Right atrium auricular region (tissue), 2 donors: ENCODE measurements at regions not wholly inside any gene's neighbourhood (a gene's known extent, or its start where the extent isn't known, plus 50 kb on each side); places are given as distances from the start of the nearest gene placed in this dataset.

Source experiments
- DNase-seq: peaks from one replicate; pipeline ENCODE4 v3.0.0-alpha.2; 2019; ENCODE audit warnings: low spot score
- H3K27ac ChIP-seq, 2 donors: fragments of 200-600 bp; sonication (generic); 1 replicate in 1 of 2; 2 replicates in 1 of 2; pipeline ENCODE4 v1.5.1; 2016 to 2019
- H3K27me3 ChIP-seq, 2 donors: fragments of 200-600 bp; sonication (generic); one replicate each; pipeline versions ENCODE4 v1.5.1 to v1.6.0; 2017 to 2019
- H3K36me3 ChIP-seq: fragments of 200-600 bp; sonication (generic); one replicate; pipeline ENCODE4 v1.5.1; 2016
- H3K4me1 ChIP-seq, 2 donors: fragments of 200-600 bp; sonication (generic); one replicate each; pipeline versions ENCODE4 v1.5.1 to v1.6.0; 2017 to 2019
- H3K4me3 ChIP-seq, 2 donors: fragments of 200-600 bp; sonication (generic); 1 replicate in 1 of 2; 2 replicates in 1 of 2; pipeline ENCODE4 v1.5.1; 2017 to 2019; ENCODE audit warnings: mild to moderate bottlenecking in 1 of 2, moderate library complexity in 1 of 2
- H3K9me3 ChIP-seq, 2 donors: fragments of 200-600 bp; sonication (generic); one replicate each; pipeline ENCODE4 v1.5.1; 2019
- CTCF ChIP-seq, 2 donors: fragments of 200-600 bp; sonication (generic); IDR thresholded peaks; one replicate each; pipeline ENCODE4 v1.5.1; 2019; ENCODE audit warnings: antibody characterized with exemption in 2 of 2

- Histone ChIP-seq H3K4me3 (no peak overlapping the region), H3K9me3 (peaks cover 0 to 10% of the 10 kb centered on the region in 2 donors), H3K27me3 (no peaks in the 10 kb centered on the region), H3K27ac (no peak overlapping the region), H3K4me1 (no peaks in the 10 kb centered on the region), H3K36me3 (no peaks in the 10 kb centered on the region)
- DNase-seq = no peak
- TF ChIP-seq CTCF (IDR thresholded peaks at IDR 0.05) = no peak
These were observed 65.9 kb downstream of the UCHL1 start for GRCh38 chr4:41322617-41323016.

GRCh38 chr4:41323179-41323578, 66.5 kb downstream of the UCHL1 start:
- no peak for TF ChIP-seq CTCF (IDR thresholded peaks at IDR 0.05)
- DNase-seq = no peak
- Histone ChIP-seq H3K36me3 (no peaks in the 10 kb centered on the region), H3K27ac (no peak overlapping the region), H3K9me3 (peaks cover 0 to 10% of the 10 kb centered on the region in 2 donors), H3K4me3 (no peak overlapping the region), H3K27me3 (no peaks in the 10 kb centered on the region), H3K4me1 (no peaks in the 10 kb centered on the region)

GRCh38 chr4:41323706-41324105, 67.0 kb downstream of the UCHL1 start:
- TF ChIP-seq CTCF (IDR thresholded peaks at IDR 0.05) = no peak
- no peak overlapping the region for H3K27ac ChIP-seq
- H3K27me3 ChIP-seq = no peaks in the 10 kb centered on the region
- no peak overlapping the region for H3K4me3 ChIP-seq
- H3K4me1 ChIP-seq = no peaks in the 10 kb centered on the region
- no peaks in the 10 kb centered on the region for H3K36me3 ChIP-seq
- DNase-seq = no peak
- peaks cover 0 to 10% of the 10 kb centered on the region in 2 donors for H3K9me3 ChIP-seq

GRCh38 chr4:41324861-41325260, 68.1 kb downstream of the UCHL1 start:
- H3K4me1 ChIP-seq = no peaks in the 10 kb centered on the region
- DNase-seq = no peak
- no peaks in the 10 kb centered on the region for H3K27me3 ChIP-seq
- H3K36me3 ChIP-seq = no peaks in the 10 kb centered on the region
- peaks cover 0 to 10% of the 10 kb centered on the region in 2 donors for H3K9me3 ChIP-seq
- H3K4me3 ChIP-seq = no peak overlapping the region
- no peak for TF ChIP-seq CTCF (IDR thresholded peaks at IDR 0.05)
- H3K27ac ChIP-seq = no peak overlapping the region

- Histone ChIP-seq H3K4me3 (no peak overlapping the region), H3K27ac (no peak overlapping the region), H3K9me3 (peaks cover 0 to 10% of the 10 kb centered on the region in 2 donors), H3K4me1 (no peaks in the 10 kb centered on the region), H3K36me3 (no peaks in the 10 kb centered on the region), H3K27me3 (no peaks in the 10 kb centered on the region)
- TF ChIP-seq CTCF (IDR thresholded peaks at IDR 0.05) = no peak
- no peak for DNase-seq
These were observed 69.2 kb downstream of the UCHL1 start for GRCh38 chr4:41325901-41326300.

GRCh38 chr4:41326776-41327175, 70.0 kb downstream of the UCHL1 start:
- no peak for TF ChIP-seq CTCF (IDR thresholded peaks at IDR 0.05)
- no peak for DNase-seq
- no peaks in the 10 kb centered on the region for H3K36me3 ChIP-seq
- no peak overlapping the region for H3K4me3 ChIP-seq
- H3K27me3 ChIP-seq = no peaks in the 10 kb centered on the region
- no peaks in the 10 kb centered on the region for H3K4me1 ChIP-seq
- H3K9me3 ChIP-seq = peaks cover 0 to 1% of the 10 kb centered on the region in 2 donors
- no peak overlapping the region for H3K27ac ChIP-seq
